ENCODE measurements at regions not wholly inside any gene's neighbourhood (a gene's known extent, or its start where the extent isn't known, plus 50 kb on each side); places are given as distances from the start of the nearest gene placed in this dataset.

DNA sequence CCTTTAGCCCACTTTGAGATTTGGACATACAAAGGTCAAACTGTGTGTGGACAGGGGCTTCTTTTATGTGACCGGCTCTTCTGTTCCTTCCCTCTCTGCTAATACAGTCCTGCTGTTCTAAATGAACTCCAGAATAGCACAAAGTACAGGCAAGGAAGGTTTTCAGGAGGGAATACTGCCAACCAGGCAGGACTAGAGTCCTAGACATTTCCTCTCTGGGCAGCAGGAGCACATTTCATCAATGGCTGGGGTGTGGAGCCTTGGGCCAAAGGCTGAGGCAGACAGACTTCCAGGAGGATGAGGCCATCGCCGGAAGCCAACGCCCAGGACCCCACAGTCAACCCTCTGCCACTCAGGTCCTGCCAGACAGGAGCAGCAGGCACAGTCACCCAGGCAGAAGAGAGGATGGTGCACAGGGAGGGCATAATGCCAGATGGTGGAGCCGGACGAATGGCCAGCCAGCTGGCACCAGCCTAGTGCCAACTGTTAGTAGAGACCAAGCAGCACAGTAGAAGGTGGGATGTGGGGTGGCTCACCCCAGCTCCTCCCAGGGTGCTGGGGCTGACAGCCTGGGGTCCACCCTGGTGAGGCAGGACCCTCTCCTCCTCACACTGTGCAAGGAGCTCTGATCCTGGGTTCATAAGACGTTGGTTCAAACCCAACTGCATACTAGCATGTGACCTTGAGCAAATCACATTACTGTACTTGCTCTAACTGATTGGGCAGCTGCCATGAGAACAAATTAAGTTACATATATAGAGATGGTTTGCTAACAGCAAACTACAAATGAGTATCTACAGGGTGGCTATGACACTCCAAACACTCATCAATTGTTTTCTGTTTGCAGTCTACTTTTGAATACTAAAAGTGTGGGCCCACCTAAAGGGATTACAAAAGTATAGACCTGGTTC is 410.7 kb downstream of the SIPA1L2 start:
- TF ChIP-seq, protein P1, sequence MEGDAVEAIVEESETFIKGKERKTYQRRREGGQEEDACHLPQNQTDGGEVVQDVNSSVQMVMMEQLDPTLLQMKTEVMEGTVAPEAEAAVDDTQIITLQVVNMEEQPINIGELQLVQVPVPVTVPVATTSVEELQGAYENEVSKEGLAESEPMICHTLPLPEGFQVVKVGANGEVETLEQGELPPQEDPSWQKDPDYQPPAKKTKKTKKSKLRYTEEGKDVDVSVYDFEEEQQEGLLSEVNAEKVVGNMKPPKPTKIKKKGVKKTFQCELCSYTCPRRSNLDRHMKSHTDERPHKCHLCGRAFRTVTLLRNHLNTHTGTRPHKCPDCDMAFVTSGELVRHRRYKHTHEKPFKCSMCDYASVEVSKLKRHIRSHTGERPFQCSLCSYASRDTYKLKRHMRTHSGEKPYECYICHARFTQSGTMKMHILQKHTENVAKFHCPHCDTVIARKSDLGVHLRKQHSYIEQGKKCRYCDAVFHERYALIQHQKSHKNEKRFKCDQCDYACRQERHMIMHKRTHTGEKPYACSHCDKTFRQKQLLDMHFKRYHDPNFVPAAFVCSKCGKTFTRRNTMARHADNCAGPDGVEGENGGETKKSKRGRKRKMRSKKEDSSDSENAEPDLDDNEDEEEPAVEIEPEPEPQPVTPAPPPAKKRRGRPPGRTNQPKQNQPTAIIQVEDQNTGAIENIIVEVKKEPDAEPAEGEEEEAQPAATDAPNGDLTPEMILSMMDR (IDR thresholded peaks at IDR 0.05): no peak
- no peak for TF ChIP-seq POLR2A (IDR thresholded peaks at IDR 0.05)

All from Peyer's patch (tissue), 4 donors.